ENCODE measurements at regions not wholly inside any gene's neighbourhood (a gene's known extent, or its start where the extent isn't known, plus 50 kb on each side); places are given as distances from the start of the nearest gene placed in this dataset.
"Not testable (repeated sequence)": the region's sequence is repeated elsewhere in the genome, so short reads cannot be mapped to it uniquely, and the experiment has no call there.

GRCh38 chr2:8141079-8141707, 540.7 kb upstream of the ID2 start:
- no peak for DNase-seq (ENCODE audit: low spot score)

- no peak for DNase-seq (ENCODE audit: low spot score)
These were observed 540.1 kb upstream of the ID2 start for GRCh38 chr2:8141780-8142179.

GRCh38 chr2:8142461-8142860, 539.4 kb upstream of the ID2 start:
- no peak for DNase-seq (ENCODE audit: low spot score)

- DNase-seq (ENCODE audit: low spot score): no peak
These were observed 537.7 kb upstream of the ID2 start for GRCh38 chr2:8144131-8144631.

- DNase-seq (ENCODE audit: low spot score): peak; percentile 39
These were observed 537.1 kb upstream of the ID2 start for GRCh38 chr2:8144785-8145184.

GRCh38 chr2:8145375-8145774, 536.5 kb upstream of the ID2 start:
- DNase-seq (ENCODE audit: low spot score): not testable (repeated sequence)

GRCh38 chr2:8146132-8147005, 535.5 kb upstream of the ID2 start:
- DNase-seq (ENCODE audit: low spot score): no peak

- DNase-seq (ENCODE audit: low spot score): peak; percentile 96
These were observed 533.4 kb upstream of the ID2 start for GRCh38 chr2:8148260-8149006.

- peak; percentile 88 for DNase-seq (ENCODE audit: low spot score)
These were observed 532.9 kb upstream of the ID2 start for GRCh38 chr2:8149007-8149405.

- DNase-seq (ENCODE audit: low spot score): peak; percentile 64
These were observed 531.8 kb upstream of the ID2 start for GRCh38 chr2:8149985-8150539.

- DNase-seq (ENCODE audit: low spot score): no peak
These were observed 530.0 kb upstream of the ID2 start for GRCh38 chr2:8151888-8152287.

GRCh38 chr2:8152392-8153257, 529.2 kb upstream of the ID2 start:
- no peak for DNase-seq (ENCODE audit: low spot score)

- no peak for DNase-seq (ENCODE audit: low spot score)
These were observed 528.6 kb upstream of the ID2 start for GRCh38 chr2:8153258-8153718.

GRCh38 chr2:8154270-8154669, 527.6 kb upstream of the ID2 start:
- DNase-seq (ENCODE audit: low spot score): peak; percentile 21

GRCh38 chr2:8154936-8155335, 526.9 kb upstream of the ID2 start:
- peak; percentile 59 for DNase-seq (ENCODE audit: low spot score)

- no peak for DNase-seq (ENCODE audit: low spot score)
These were observed 524.0 kb upstream of the ID2 start for GRCh38 chr2:8157621-8158430.

- no peak for DNase-seq (ENCODE audit: low spot score)
These were observed 523.1 kb upstream of the ID2 start for GRCh38 chr2:8158711-8159110.

- DNase-seq (ENCODE audit: low spot score): peak; percentile 58
These were observed 522.5 kb upstream of the ID2 start for GRCh38 chr2:8159211-8159965.

GRCh38 chr2:8159966-8160603, 521.8 kb upstream of the ID2 start:
- peak; percentile 17 for DNase-seq (ENCODE audit: low spot score)
